Transverse colon (tissue), 3 donors: ENCODE measurements at regions not wholly inside any gene's neighbourhood (a gene's known extent, or its start where the extent isn't known, plus 50 kb on each side); places are given as distances from the start of the nearest gene placed in this dataset.

Experiments
- POLR2A ChIP-seq: fragments of 450-650 bp; IDR thresholded peaks from one replicate; pipeline ENCODE4 v1.6.1; 2016; ENCODE audit warnings: antibody characterized with exemption, mild to moderate bottlenecking, moderate library complexity
- TF ChIP-seq, protein P1 (sequence below), 5 experiments: fragments of 200-600 bp in 3 of 5; fragments of 450-650 bp in 2 of 5; sonication (generic) in 3 of 5; IDR thresholded peaks; 1 replicate in 2 of 5; 2 replicates in 3 of 5; pipeline ENCODE4 v1.5.1; 2016 to 2017; ENCODE audit warnings: antibody characterized with exemption in 5 of 5, inconsistent platforms in 3 of 5, mild to moderate bottlenecking in 2 of 5, moderate library complexity in 1 of 5

DNA sequence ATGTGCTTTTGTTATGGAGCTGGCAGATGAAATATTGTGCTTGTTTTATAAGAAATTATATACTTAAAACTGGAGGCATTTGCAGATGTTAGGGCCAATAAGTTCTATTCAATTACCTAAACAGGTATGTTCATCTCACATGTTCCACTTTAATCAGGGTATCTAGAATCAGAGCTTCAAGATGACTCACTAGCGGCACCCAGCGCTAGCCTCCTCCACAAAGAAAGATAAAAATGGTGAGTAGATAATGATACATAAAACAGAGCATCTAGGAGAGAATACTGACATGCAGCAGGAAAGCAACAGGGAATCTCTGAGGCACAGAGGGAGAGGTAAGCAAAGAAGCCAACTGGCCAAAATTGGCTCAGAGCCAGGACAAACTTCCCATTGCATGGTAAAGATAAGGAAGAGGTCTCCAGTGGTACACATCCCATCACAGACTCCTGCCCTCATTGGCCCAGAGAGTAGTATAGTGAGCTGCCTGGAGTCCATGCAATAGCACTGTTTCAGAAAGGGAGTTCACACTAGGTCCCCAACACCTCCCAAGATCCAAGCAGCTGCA is 200.7 kb upstream of the SPTLC3 start:
- TF ChIP-seq, protein P1, sequence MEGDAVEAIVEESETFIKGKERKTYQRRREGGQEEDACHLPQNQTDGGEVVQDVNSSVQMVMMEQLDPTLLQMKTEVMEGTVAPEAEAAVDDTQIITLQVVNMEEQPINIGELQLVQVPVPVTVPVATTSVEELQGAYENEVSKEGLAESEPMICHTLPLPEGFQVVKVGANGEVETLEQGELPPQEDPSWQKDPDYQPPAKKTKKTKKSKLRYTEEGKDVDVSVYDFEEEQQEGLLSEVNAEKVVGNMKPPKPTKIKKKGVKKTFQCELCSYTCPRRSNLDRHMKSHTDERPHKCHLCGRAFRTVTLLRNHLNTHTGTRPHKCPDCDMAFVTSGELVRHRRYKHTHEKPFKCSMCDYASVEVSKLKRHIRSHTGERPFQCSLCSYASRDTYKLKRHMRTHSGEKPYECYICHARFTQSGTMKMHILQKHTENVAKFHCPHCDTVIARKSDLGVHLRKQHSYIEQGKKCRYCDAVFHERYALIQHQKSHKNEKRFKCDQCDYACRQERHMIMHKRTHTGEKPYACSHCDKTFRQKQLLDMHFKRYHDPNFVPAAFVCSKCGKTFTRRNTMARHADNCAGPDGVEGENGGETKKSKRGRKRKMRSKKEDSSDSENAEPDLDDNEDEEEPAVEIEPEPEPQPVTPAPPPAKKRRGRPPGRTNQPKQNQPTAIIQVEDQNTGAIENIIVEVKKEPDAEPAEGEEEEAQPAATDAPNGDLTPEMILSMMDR (IDR thresholded peaks at IDR 0.05): no peak
- TF ChIP-seq POLR2A: no peak
